Activated B cell treated with CpG ODN at 0.5 μM for 24 hours (primary cell): ENCODE measurements at regions not wholly inside any gene's neighbourhood (a gene's known extent, or its start where the extent isn't known, plus 50 kb on each side); places are given as distances from the start of the nearest gene placed in this dataset.
A peak's percentile ranks its signal among the peaks of the same experiment; 100 is the strongest.

Experiments used
- ATAC-seq: fragments of 200-7000 bp; cut with Tn5 transposase; one replicate; pipeline ENCODE4 v1.10.0; 2021; ENCODE audit warnings: low read depth, mild to moderate bottlenecking, moderate library complexity
- CTCF ChIA-PET: fragments of 350-600 bp; sonication (Branson Sonifier 250); formaldehyde crosslinking; loops from one replicate; lab custom pipeline; 2021; ENCODE audit warnings: antibody characterized with exemption; lab: Charles Lee
- POLR2A ChIA-PET: fragments of 350-600 bp; sonication (Branson Sonifier 250); formaldehyde crosslinking; loops from one replicate; lab custom pipeline; 2021; ENCODE audit warnings: antibody characterized with exemption; lab: Charles Lee
- DNase-seq: peaks from one replicate; pipeline ENCODE4 v3.0.0; 2022
- H3K27ac Mint-ChIP-seq: one replicate; pipeline ENCODE4 v1.8.0; 2020; ENCODE audit warnings: mixed read lengths
- H3K27me3 Mint-ChIP-seq: one replicate; pipeline ENCODE4 v1.8.0; 2021; ENCODE audit warnings: mixed read lengths
- H3K36me3 Mint-ChIP-seq: one replicate; pipeline ENCODE4 v1.8.0; 2021; ENCODE audit warnings: low read depth, mixed read lengths
- H3K4me1 Mint-ChIP-seq: one replicate; pipeline ENCODE4 v1.8.0; 2021; ENCODE audit warnings: mixed read lengths
- H3K4me3 Mint-ChIP-seq: one replicate; pipeline ENCODE4 v1.8.0; 2020; ENCODE audit warnings: mild to moderate bottlenecking, mixed read lengths
- H3K9me3 Mint-ChIP-seq: one replicate; pipeline ENCODE4 v1.8.0; 2020; ENCODE audit warnings: mixed read lengths
- CTCF ChIP-seq: fragments of 200-600 bp; IDR thresholded peaks from one replicate; pipeline ENCODE4 v1.8.0; 2022; ENCODE audit warnings: antibody characterized with exemption, mild to moderate bottlenecking
- intact Hi-C: fragments of 100-400 bp; cut with micrococcal nuclease; formaldehyde crosslinking; loops from one replicate; pipeline ENCODE4 v1.15.1; 2024

GRCh38 chr22:49586873-49587272 is 240.8 kb downstream of the BRD1 start:
- Mint-ChIP-seq H3K9me3 (no peaks in the 10 kb centered on the region), H3K27ac (no peak overlapping the region), H3K4me1 (peaks cover 5% of the 10 kb centered on the region), H3K36me3 (peaks cover 10% of the 10 kb centered on the region), H3K4me3 (no peak overlapping the region), H3K27me3 (no peaks in the 10 kb centered on the region)
- POLR2A ChIA-PET, result no interaction called here
- CTCF ChIA-PET, result no interaction called here
- no peak for ATAC-seq
- no peak for DNase-seq
- intact Hi-C loops, result no loop called here
- TF ChIP-seq CTCF, result no peak

GRCh38 chr22:49586244-49586748 is 241.4 kb downstream of the BRD1 start:
- Mint-ChIP-seq H3K36me3 (peaks cover 10% of the 10 kb centered on the region), H3K27ac (no peak overlapping the region), H3K4me3 (no peak overlapping the region), H3K9me3 (no peaks in the 10 kb centered on the region), H3K4me1 (peaks cover 5% of the 10 kb centered on the region), H3K27me3 (no peaks in the 10 kb centered on the region)
- TF ChIP-seq CTCF, result no peak
- POLR2A ChIA-PET, result no interaction called here
- CTCF ChIA-PET, result no interaction called here
- intact Hi-C loops, result no loop called here
- DNase-seq, result peak; percentile 6
- ATAC-seq, result no peak

GRCh38 chr22:49585461-49586243 is 242.0 kb downstream of the BRD1 start:
- H3K4me1 Mint-ChIP-seq, result peaks cover 5% of the 10 kb centered on the region
- no peak for TF ChIP-seq CTCF
- peaks cover 10% of the 10 kb centered on the region for H3K36me3 Mint-ChIP-seq
- intact Hi-C loops, result no loop called here
- POLR2A ChIA-PET, result no interaction called here
- DNase-seq (peak; percentile 2), ATAC-seq (no peak)
- H3K27ac Mint-ChIP-seq, result no peak overlapping the region
- no peaks in the 10 kb centered on the region for H3K9me3 Mint-ChIP-seq
- no peaks in the 10 kb centered on the region for H3K27me3 Mint-ChIP-seq
- no peak overlapping the region for H3K4me3 Mint-ChIP-seq
- CTCF ChIA-PET, result no interaction called here

GRCh38 chr22:49583886-49584505 is 243.7 kb downstream of the BRD1 start:
- DNase-seq, result peak; percentile 7
- POLR2A ChIA-PET, result no interaction called here

More at GRCh38 chr22:49583886-49584505, 243.7 kb downstream of the BRD1 start:
- Mint-ChIP-seq H3K4me3 (no peak overlapping the region), H3K27me3 (no peaks in the 10 kb centered on the region), H3K4me1 (peaks cover 5% of the 10 kb centered on the region), H3K27ac (no peak overlapping the region), H3K9me3 (no peaks in the 10 kb centered on the region), H3K36me3 (peaks cover 8% of the 10 kb centered on the region)
- ATAC-seq, result no peak
- intact Hi-C loops, result no loop called here
- CTCF ChIA-PET, result no interaction called here
- no peak for TF ChIP-seq CTCF
